H9 (cell line): ENCODE measurements at regions not wholly inside any gene's neighbourhood (a gene's known extent, or its start where the extent isn't known, plus 50 kb on each side); places are given as distances from the start of the nearest gene placed in this dataset.

Source experiments
- DNase-seq: peaks from one replicate; pipeline ENCODE4 v3.0.0-alpha.2; 2017
- H2AFZ ChIP-seq: one replicate; pipeline ENCODE4 v1.6.1; 2013; ENCODE audit warnings: mild to moderate bottlenecking, low read length, control low read depth, moderate library complexity
- H2AK5ac ChIP-seq: 2 replicates; pipeline ENCODE4 v1.6.1; 2013; ENCODE audit warnings: low read length, control low read depth, mixed read lengths; ENCODE audit not compliant: insufficient read length
- H2BK120ac ChIP-seq: one replicate; pipeline ENCODE4 v1.6.1; 2013; ENCODE audit warnings: low read depth, mild to moderate bottlenecking, low read length, control low read depth, inconsistent platforms; ENCODE audit not compliant: poor library complexity, severe bottlenecking
- H2BK12ac ChIP-seq: 2 replicates; pipeline ENCODE4 v1.6.1; 2013; ENCODE audit warnings: low read length, control low read depth, mixed read lengths, low read depth; ENCODE audit not compliant: insufficient read length
- H2BK15ac ChIP-seq: 2 replicates; pipeline ENCODE4 v1.6.1; 2013; ENCODE audit warnings: low read depth, low read length, control low read depth
- H2BK20ac ChIP-seq: one replicate; pipeline ENCODE4 v1.6.1; 2013; ENCODE audit warnings: low read depth, mild to moderate bottlenecking, low read length, control low read depth, inconsistent platforms; ENCODE audit not compliant: poor library complexity, severe bottlenecking
- H2BK5ac ChIP-seq: 2 replicates; pipeline ENCODE4 v1.6.1; 2013; ENCODE audit warnings: low read length, control low read depth, mixed read lengths; ENCODE audit not compliant: insufficient read length
- H3K14ac ChIP-seq: 2 replicates; pipeline ENCODE4 v1.6.1; 2013; ENCODE audit warnings: low read length, control low read depth; ENCODE audit not compliant: insufficient read depth
- H3K18ac ChIP-seq: 2 replicates; pipeline ENCODE4 v1.6.1; 2013; ENCODE audit warnings: low read depth, mild to moderate bottlenecking, mixed read lengths, low read length, control low read depth; ENCODE audit not compliant: insufficient read length
- H3K23ac ChIP-seq: 2 replicates; pipeline ENCODE4 v1.6.1; 2013; ENCODE audit warnings: low read length, control low read depth, mixed read lengths, low read depth; ENCODE audit not compliant: insufficient read length
- H3K23me2 ChIP-seq: 2 replicates; pipeline ENCODE4 v1.6.1; 2013; ENCODE audit warnings: low read depth, mild to moderate bottlenecking, mixed read lengths, low read length, control low read depth; ENCODE audit not compliant: insufficient read length, poor library complexity, severe bottlenecking
- H3K27ac ChIP-seq: 2 replicates; pipeline ENCODE4 v1.5.1; 2013; ENCODE audit warnings: low read length, control low read depth, mixed read lengths, low read depth; ENCODE audit not compliant: insufficient read length
- H3K27me3 ChIP-seq: 2 replicates; pipeline ENCODE4 v1.6.1; 2013; ENCODE audit warnings: low read length, control low read depth, inconsistent platforms; ENCODE audit not compliant: insufficient read depth
- H3K4ac ChIP-seq: 2 replicates; pipeline ENCODE4 v1.6.1; 2013; ENCODE audit warnings: low read depth, mild to moderate bottlenecking, control low read depth, inconsistent platforms, low read length, moderate library complexity
- H3K4me1 ChIP-seq: 2 replicates; pipeline ENCODE4 v1.6.1; 2013; ENCODE audit warnings: low read length, control low read depth, inconsistent platforms; ENCODE audit not compliant: insufficient read depth
- H3K4me2 ChIP-seq: 2 replicates; pipeline ENCODE4 v1.6.1; 2013; ENCODE audit warnings: low read length, control low read depth, mixed read lengths; ENCODE audit not compliant: insufficient read length, insufficient read depth
- H3K56ac ChIP-seq: 2 replicates; pipeline ENCODE4 v1.6.1; 2013; ENCODE audit warnings: low read depth, mild to moderate bottlenecking, mixed read lengths, low read length, control low read depth; ENCODE audit not compliant: insufficient read length
- H3K79me1 ChIP-seq: 2 replicates; pipeline ENCODE4 v1.6.1; 2013; ENCODE audit warnings: low read depth, mild to moderate bottlenecking, moderate library complexity, low read length, control low read depth, inconsistent platforms; ENCODE audit not compliant: insufficient read depth, poor library complexity, severe bottlenecking
- H3K79me2 ChIP-seq: 2 replicates; pipeline ENCODE4 v1.6.1; 2013; ENCODE audit warnings: low read length, control low read depth, inconsistent platforms; ENCODE audit not compliant: insufficient read depth
- H3K9ac ChIP-seq: 2 replicates; pipeline ENCODE4 v1.6.1; 2013; ENCODE audit warnings: low read length, control low read depth, mixed read lengths; ENCODE audit not compliant: insufficient read length; ENCODE audit errors: extremely low read depth
- H3K9me3 ChIP-seq: one replicate; pipeline ENCODE4 v1.6.1; 2013; ENCODE audit warnings: low read depth, low read length, inconsistent platforms; ENCODE audit not compliant: control insufficient read depth
- H3T11ph ChIP-seq: one replicate; pipeline ENCODE4 v1.6.1; 2013; ENCODE audit warnings: mild to moderate bottlenecking, low read length, control low read depth, inconsistent platforms
- H4K20me1 ChIP-seq: one replicate; pipeline ENCODE4 v1.6.1; 2013; ENCODE audit not compliant: control insufficient read depth, insufficient read length, insufficient read depth
- H4K5ac ChIP-seq: 2 replicates; pipeline ENCODE4 v1.6.1; 2013; ENCODE audit warnings: low read depth, mild to moderate bottlenecking, mixed read lengths, low read length, control low read depth; ENCODE audit not compliant: insufficient read length
- H4K8ac ChIP-seq: replicated peaks from 2 replicates; pipeline ENCODE4 v1.6.1; 2013; ENCODE audit warnings: low read length, control low read depth, mixed read lengths, low read depth; ENCODE audit not compliant: insufficient read length
- H4K91ac ChIP-seq: 2 replicates; pipeline ENCODE4 v1.6.1; 2013; ENCODE audit warnings: low read depth, mild to moderate bottlenecking, moderate library complexity, mixed read lengths, low read length, control low read depth; ENCODE audit not compliant: insufficient read length
- H3K27ac Mint-ChIP-seq, 3 experiments: 2 replicates in 2 of 3; 3 replicates in 1 of 3; pipeline ENCODE4 v1.8.0; 2020 to 2021; ENCODE audit warnings: mixed read lengths in 3 of 3, mild to moderate bottlenecking in 1 of 3, moderate library complexity in 1 of 3
- H3K27me3 Mint-ChIP-seq: 2 replicates; pipeline ENCODE4 v1.8.0; 2021; ENCODE audit warnings: low read depth, mild to moderate bottlenecking, moderate library complexity, mixed read lengths
- H3K36me3 Mint-ChIP-seq, 3 experiments: 2 replicates in 2 of 3; 3 replicates in 1 of 3; pipeline ENCODE4 v1.8.0; 2020 to 2021; ENCODE audit warnings: low read depth in 3 of 3, mixed read lengths in 3 of 3; ENCODE audit not compliant: insufficient read depth in 1 of 3
- H3K4me1 Mint-ChIP-seq, 2 experiments: 2 replicates each; pipeline ENCODE4 v1.8.0; 2020; ENCODE audit warnings: mixed read lengths in 2 of 2
- H3K4me3 Mint-ChIP-seq, 2 experiments: 2 replicates in 1 of 2; 3 replicates in 1 of 2; pipeline ENCODE4 v1.8.0; 2020 to 2021; ENCODE audit warnings: mild to moderate bottlenecking in 2 of 2, mixed read lengths in 2 of 2, moderate library complexity in 1 of 2
- H3K9me3 Mint-ChIP-seq, 2 experiments: 2 replicates in 1 of 2; 3 replicates in 1 of 2; pipeline ENCODE4 v1.8.0; 2020; ENCODE audit warnings: mild to moderate bottlenecking in 2 of 2, mixed read lengths in 2 of 2, moderate library complexity in 1 of 2
- WGBS: extraction: QIAGEN DNeasy Blood & Tissue Kit; methylation state at CpG from one replicate; pipeline ENCODE4 v1.1.7; 2013; ENCODE audit warnings: missing lambda C conversion rate, low lambda C conversion rate, mixed read lengths; ENCODE audit not compliant: insufficient read length; ENCODE audit errors: extremely low coverage; 5-methylcytosine and 5-hydroxymethylcytosine counted together
- TF ChIP-seq, protein P1 (sequence below): fragments of 200-600 bp; sonication (generic); conservative IDR thresholded peaks from 3 replicates; pipeline ENCODE4 v1.8.0; 2021; ENCODE audit warnings: antibody characterized with exemption, mild to moderate bottlenecking

DNA sequence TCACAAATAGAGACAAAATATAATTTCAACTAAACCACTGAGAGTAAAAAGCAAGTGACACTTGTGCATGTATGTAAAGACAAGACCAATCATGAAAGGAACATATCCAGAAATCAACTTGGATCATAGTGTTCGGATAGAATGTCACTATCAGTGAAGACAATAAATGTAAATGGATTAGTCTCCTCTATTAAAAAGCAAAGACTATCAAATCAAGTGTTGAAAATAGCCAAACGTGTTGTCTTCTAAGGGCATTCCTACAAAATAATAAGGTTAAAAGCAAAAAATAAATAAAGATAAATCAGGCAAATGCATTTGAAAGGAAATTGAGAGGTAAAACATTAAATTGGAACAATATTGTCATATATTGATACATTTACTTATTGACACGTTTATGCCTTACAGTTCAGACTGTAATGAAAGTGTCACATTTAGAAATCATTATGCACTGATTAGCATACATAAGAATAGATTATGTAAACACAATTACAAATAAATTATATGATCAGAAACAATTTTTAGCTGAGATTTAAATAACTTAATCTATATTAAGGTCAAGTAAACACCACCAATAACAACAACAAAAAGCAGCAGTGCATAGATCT is 1100.1 kb downstream of the BRD1 start:
- no peak overlapping the region for H2BK15ac ChIP-seq
- TF ChIP-seq, protein P1, sequence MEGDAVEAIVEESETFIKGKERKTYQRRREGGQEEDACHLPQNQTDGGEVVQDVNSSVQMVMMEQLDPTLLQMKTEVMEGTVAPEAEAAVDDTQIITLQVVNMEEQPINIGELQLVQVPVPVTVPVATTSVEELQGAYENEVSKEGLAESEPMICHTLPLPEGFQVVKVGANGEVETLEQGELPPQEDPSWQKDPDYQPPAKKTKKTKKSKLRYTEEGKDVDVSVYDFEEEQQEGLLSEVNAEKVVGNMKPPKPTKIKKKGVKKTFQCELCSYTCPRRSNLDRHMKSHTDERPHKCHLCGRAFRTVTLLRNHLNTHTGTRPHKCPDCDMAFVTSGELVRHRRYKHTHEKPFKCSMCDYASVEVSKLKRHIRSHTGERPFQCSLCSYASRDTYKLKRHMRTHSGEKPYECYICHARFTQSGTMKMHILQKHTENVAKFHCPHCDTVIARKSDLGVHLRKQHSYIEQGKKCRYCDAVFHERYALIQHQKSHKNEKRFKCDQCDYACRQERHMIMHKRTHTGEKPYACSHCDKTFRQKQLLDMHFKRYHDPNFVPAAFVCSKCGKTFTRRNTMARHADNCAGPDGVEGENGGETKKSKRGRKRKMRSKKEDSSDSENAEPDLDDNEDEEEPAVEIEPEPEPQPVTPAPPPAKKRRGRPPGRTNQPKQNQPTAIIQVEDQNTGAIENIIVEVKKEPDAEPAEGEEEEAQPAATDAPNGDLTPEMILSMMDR = no peak
- no peak overlapping the region for H3K56ac ChIP-seq
- no peaks in the 10 kb centered on the region for H3K4me1 Mint-ChIP-seq
- WGBS = no CpG with 5 or more reads among the region's 3 CpGs
- H4K5ac ChIP-seq = no peak overlapping the region
- no peak overlapping the region for H4K8ac ChIP-seq
- H3K18ac ChIP-seq = no peak overlapping the region
- no peak overlapping the region for H3K27ac ChIP-seq
- no peak for DNase-seq
- H3K9ac ChIP-seq = no peak overlapping the region
- no peaks in the 10 kb centered on the region for H3K79me1 ChIP-seq
- peaks cover 14 to 17% of the 10 kb centered on the region in 2 experiments; a peak in 4 of 5 replicates for H3K9me3 Mint-ChIP-seq
- no peak overlapping the region for H2BK5ac ChIP-seq
- no peaks in the 10 kb centered on the region for H3K9me3 ChIP-seq
- H3K27me3 Mint-ChIP-seq = no peaks in the 10 kb centered on the region
- no peaks in the 10 kb centered on the region for H4K20me1 ChIP-seq
- H3K27ac Mint-ChIP-seq = no peak overlapping the region
- no peaks in the 10 kb centered on the region for H3K23me2 ChIP-seq
- no peak overlapping the region for H2BK20ac ChIP-seq
- H3K14ac ChIP-seq = no peak overlapping the region
- no peak overlapping the region for H3K4ac ChIP-seq
- H2BK12ac ChIP-seq = no peak overlapping the region
- H3K23ac ChIP-seq = no peak overlapping the region
- H3T11ph ChIP-seq = no peak overlapping the region
- peaks cover 0 to 2% (median 0%) of the 10 kb centered on the region in 3 experiments; a peak in 2 of 7 replicates for H3K36me3 Mint-ChIP-seq
- H3K4me3 Mint-ChIP-seq = no peak overlapping the region
- no peak overlapping the region for H3K4me2 ChIP-seq
- H4K91ac ChIP-seq = no peak overlapping the region
- H3K27me3 ChIP-seq = no peaks in the 10 kb centered on the region
- no peak overlapping the region for H2AK5ac ChIP-seq
- no peak overlapping the region for H2AFZ ChIP-seq
- H2BK120ac ChIP-seq = no peak overlapping the region
- H3K79me2 ChIP-seq = no peaks in the 10 kb centered on the region
- H3K4me1 ChIP-seq = no peaks in the 10 kb centered on the region
